ENCODE measurements at regions not wholly inside any gene's neighbourhood (a gene's known extent, or its start where the extent isn't known, plus 50 kb on each side); places are given as distances from the start of the nearest gene placed in this dataset.
"Not testable (repeated sequence)": the region's sequence is repeated elsewhere in the genome, so short reads cannot be mapped to it uniquely, and the experiment has no call there.

DNA sequence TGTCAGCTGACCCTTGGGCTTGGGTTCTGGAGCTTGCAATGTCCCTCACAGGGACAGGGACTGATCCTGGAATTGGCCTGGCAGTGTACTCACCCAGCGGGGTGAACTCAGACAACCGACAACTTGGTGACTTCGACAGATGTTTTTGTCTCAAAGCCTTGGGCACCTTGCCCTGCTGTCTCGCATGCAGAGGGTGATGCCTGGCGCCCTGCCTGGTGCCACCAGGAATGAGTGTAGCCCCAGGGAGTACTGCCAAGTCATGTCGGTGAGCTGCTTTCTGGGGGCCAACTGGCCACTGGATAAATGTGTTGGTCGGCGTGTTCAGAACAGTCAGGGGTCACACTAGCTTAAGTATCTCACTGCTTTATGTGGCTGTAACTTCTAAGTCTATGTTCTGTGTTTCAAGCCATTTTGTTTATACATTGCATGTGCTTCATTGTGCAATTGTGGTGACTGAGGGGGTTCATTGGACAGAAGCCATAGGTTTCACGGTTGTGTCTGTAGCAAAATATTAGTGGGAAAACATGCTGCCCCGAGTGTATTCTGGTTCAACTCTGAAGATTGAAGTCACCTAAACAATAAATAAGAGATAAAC lies 96.3 kb upstream of the TNFSF11 start:
- DNase-seq (ENCODE audit: low read depth, low spot score), result no peak

DNA sequence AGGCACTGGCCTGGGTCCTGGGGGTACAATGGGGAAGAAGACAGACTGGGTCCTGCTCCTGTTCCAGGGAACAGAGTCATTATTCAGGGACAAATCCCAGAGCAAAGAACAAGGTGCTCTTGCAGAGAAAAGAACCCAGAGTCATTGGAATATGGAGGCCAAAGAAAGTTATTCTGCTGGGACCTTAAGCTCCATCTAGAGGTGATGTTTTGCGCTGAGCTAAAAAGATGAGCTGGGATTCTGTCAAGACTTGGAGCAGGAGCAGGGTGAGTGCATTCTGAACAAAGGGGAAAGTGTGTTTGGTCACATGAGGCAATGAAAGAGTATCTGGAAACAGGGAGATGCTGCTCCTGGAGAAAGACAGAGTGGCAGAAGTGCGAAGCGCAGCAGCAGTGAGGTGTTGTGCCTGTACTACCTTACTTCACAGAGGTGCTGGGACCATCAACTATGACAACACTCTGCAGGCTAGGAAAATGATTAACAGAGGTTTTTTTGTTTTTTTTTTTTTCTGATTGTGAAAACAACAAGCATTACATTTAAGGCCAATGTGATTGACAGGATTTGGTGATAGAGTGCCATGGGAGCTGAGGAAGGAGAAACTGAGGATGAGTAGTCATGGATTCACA lies 95.3 kb upstream of the TNFSF11 start:
- no peak for DNase-seq (ENCODE audit: low read depth, low spot score)

DNA sequence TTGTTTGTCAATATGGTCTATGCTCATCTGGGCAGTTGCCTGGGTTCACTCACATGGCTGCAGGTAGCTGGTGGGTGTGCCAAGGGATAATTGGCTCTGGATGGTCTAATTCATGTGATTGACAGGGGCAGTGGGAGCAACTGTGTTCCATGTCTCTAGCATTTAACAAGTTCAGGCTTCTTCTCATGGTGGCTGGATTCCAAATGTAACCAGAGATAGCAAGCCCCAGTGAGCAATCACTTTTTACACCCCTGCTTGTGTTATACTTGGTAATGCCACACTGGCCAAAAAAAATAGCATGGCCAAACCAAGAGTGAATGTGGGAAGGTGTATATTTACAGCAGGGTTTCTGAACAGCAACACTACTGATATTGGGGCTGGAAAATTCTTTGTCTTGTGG lies 89.6 kb upstream of the TNFSF11 start:
- no peak for DNase-seq (ENCODE audit: low read depth, low spot score)

GRCh38 chr13:42485272-42485671 lies 88.7 kb upstream of the TNFSF11 start:
- no peak for DNase-seq (ENCODE audit: low read depth, low spot score)

GRCh38 chr13:42486711-42487198 lies 87.2 kb upstream of the TNFSF11 start:
- DNase-seq (ENCODE audit: low read depth, low spot score), result peak; percentile 44

DNA sequence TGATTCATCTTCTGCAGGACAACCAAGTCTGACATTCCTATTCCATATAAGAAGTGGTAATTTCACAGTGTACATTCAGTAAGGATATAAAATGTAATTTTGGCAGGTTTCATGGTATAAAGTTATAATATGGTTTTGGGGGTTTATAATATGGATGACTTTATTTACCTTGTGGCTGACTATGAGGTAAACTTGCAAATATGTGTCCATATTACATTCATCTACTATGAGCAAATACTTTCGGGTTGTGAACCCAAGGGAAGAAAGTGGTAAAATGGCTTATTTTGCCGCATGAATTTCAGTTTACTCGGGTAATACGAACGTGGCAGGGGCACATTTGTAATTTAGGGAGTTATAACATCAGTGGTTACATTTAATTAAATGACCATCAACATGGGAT lies 86.7 kb upstream of the TNFSF11 start:
- no peak for DNase-seq (ENCODE audit: low read depth, low spot score)

- no peak for DNase-seq (ENCODE audit: low read depth, low spot score)
Observed at GRCh38 chr13:42490676-42491075, 83.3 kb upstream of the TNFSF11 start.

- no peak for DNase-seq (ENCODE audit: low read depth, low spot score)
Observed at GRCh38 chr13:42492372-42492920, 81.5 kb upstream of the TNFSF11 start.

DNA sequence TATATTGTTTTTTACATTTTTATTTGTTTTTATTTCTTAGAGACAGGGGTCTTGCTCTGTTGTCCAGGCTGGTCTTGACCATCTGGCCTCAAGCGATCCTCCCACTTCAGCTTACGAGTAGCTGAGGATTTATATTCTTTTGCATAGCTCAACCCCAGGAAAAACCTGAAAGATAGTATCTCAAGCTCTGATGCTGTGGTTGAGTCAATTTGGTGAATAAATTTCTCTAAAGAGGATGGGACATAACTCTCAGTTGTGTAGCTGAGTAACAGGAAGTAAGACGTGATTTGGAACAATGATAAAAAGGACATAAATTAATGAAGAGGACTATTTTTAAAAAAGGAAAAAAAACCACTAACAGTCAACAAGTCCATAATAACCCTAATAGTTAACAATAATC lies 79.8 kb upstream of the TNFSF11 start:
- no peak for DNase-seq (ENCODE audit: low read depth, low spot score)

- no peak for DNase-seq (ENCODE audit: low read depth, low spot score)
Observed at GRCh38 chr13:42495255-42495654, 78.7 kb upstream of the TNFSF11 start.

DNA sequence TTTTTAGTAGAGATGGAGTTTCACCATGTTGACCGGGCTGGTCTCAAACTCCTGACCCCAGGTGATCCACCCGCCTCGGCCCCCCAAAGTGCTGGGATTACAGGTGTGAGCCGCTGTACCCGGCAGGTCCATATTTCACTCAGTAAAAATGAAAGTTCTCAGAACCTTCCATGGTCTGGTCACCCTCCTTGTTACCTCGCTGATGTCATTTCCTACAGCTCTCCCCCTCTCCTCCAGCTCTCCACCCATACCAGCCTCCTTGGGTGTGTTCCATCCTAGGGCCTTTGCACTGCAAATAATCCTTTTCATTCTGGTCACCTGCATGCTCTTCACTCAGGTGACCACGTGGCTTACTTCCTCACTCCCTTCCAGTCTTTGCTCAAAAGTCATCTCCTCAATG lies 78.2 kb upstream of the TNFSF11 start:
- DNase-seq (ENCODE audit: low read depth, low spot score), result no peak

DNA sequence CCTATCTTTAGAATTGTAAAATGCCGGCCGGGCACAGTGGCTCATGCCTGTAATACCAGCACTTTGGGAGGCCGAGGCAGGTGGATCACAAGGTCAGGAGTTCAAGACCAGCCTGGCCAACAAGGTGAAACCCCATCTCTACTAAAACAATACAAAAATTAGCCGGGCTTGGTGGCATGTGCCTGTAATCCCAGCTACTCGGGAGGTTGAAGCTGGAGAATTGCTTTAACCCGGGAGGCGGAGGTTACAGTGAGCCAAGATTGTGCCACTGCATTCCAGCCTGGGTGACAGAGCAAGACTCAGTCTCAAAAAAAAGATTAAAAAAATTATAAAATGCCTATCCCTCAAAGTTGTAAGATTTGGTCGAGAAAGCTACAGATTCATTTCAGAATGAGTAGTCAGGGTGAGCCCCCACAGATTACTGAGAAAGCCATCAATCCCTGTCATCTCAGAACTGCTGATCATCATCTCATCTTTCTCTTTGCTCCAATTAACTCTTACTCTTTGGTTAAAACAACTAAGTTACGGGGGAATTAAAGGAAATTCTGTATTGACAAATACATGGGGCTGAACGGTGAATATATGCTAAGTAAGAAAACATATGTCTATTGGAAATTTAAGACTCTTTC lies 76.9 kb upstream of the TNFSF11 start:
- DNase-seq (ENCODE audit: low read depth, low spot score), result not testable (repeated sequence)

GRCh38 chr13:42497798-42498197 lies 76.2 kb upstream of the TNFSF11 start:
- DNase-seq (ENCODE audit: low read depth, low spot score), result peak; percentile 59

DNA sequence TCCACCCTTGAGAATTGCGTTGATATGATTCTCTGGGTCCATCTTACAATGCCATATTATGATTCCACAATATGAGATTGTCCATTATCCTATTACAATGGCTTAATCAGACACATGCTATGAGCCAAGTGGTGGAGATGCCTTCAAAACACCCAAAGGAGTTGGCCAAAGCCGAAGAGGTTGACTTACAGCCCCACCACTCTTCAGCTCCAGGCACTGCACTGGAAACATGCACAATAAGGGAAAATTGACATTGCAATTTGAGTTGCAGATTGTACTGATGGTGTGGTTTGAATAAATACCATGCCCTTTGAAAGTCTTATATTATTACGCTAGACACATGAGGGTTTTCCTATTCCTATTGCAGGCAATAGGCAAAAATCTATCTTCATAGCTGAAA lies 75.4 kb upstream of the TNFSF11 start:
- no peak for DNase-seq (ENCODE audit: low read depth, low spot score)
